Kidney glomerular epithelial cell (primary cell): ENCODE measurements at regions not wholly inside any gene's neighbourhood (a gene's known extent, or its start where the extent isn't known, plus 50 kb on each side); places are given as distances from the start of the nearest gene placed in this dataset.
A peak's percentile ranks its signal among the peaks of the same experiment; 100 is the strongest.

ENCODE experiments used
- DNase-seq: peaks from one replicate; lab custom pipeline; 2025; lab: John Stamatoyannopoulos, UW

- DNase-seq: no peak
Observed at GRCh38 chr15:94607176-94607654, 375.9 kb downstream of the MCTP2 start.

DNA sequence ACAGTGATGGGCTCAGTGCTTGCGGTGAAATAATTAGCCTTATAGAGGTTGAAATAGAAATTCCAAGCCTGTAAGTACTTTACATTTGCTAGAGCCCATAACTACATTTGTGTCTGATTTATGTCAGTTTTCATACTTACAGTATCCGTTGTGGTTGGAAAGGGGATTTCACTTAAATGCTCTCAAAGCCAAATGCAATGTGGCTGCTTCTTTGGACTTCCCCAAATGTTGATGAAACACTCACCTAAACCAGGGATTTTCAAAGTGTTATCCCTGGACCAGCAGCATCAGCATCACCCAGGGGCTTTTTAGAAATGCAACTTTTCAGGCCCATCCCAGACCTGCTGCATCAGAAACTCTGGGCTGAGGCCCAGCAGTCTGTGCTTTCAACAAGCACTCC, 378.7 kb downstream of the MCTP2 start:
- DNase-seq: no peak

DNA sequence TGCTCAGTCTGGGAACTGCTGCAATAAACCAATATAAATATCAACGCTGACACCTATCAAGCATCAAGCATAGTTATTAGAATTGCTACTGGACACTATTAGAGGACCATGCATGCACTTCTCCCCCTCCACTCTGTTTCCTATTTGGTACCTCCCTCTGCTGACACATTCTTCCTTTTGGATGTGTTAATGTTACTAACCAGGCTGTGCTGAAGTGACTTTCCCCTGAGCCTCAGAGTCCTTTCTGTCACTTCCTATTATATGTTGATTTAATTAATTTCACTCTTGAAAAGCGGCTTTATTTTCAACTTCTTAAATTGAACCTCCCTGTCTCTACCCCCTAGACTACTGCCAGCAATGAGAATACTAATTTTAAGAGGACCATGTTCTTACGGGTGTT, 379.1 kb downstream of the MCTP2 start:
- DNase-seq: no peak

- no peak for DNase-seq
Observed at GRCh38 chr15:94611656-94612055, 380.3 kb downstream of the MCTP2 start.

GRCh38 chr15:94615688-94616087, 384.3 kb downstream of the MCTP2 start:
- DNase-seq: no peak

GRCh38 chr15:94620632-94621031, 389.3 kb downstream of the MCTP2 start:
- DNase-seq: peak; percentile 42

GRCh38 chr15:94621736-94622135, 390.4 kb downstream of the MCTP2 start:
- DNase-seq: peak; percentile 92

- no peak for DNase-seq
Observed at GRCh38 chr15:94626949-94627348, 395.6 kb downstream of the MCTP2 start.

DNA sequence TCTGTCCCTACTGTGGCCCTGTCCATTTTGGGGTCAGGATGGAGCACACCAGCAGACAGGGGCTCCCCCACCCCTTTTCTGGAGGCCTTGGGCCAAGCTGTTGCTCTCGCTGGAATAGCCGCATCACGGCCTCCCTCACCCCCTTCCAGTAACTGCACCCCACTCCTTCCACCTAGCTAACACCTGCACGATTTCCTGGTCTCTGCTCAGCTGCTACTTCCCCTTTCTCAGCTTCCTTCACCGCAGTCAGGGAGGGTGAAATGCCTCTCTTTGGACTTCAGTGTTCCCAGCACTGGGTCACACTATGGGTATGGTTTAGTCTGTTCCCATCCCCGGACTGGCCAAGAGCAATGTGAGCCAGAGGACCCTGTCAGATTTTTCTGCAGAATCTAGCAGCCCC, 400.2 kb downstream of the MCTP2 start:
- no peak for DNase-seq

DNA sequence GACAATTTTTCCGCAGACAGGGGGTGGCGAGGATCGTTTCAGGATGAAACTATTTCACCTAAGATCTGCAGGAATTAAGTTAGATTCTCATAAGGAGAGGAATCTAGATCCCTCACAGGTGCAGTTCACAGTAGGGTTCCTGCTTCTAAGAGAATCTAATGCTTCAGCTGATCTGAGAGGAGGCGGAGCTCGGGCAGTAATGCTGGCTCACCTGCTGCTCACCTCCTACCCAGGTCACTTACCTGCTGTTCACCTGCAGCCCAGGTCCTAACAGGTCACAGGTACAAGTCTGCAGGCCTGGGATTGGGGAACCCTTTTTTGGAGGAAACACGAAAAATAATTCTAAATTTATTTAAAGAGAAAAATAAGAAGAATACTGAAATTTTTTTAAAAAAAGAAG, 406.8 kb downstream of the MCTP2 start:
- no peak for DNase-seq

DNA sequence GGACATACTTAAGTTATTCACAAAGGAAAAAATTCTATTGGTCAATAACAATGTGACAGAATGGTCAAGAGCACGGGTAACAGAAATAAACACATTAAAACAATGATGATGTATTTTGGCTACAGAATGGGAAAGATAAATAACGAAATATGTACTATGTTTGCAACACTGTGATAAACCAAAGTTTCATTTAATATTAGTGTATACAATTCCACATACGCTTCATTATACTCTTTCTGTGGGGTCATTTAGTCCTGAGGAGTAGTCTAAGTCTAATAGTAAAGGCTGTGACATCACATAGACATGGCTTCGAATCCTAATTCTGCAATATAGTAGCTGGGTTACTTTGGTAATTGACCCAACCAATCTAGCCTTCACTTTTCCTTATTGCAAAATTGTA, 408.3 kb downstream of the MCTP2 start:
- DNase-seq: no peak

DNA sequence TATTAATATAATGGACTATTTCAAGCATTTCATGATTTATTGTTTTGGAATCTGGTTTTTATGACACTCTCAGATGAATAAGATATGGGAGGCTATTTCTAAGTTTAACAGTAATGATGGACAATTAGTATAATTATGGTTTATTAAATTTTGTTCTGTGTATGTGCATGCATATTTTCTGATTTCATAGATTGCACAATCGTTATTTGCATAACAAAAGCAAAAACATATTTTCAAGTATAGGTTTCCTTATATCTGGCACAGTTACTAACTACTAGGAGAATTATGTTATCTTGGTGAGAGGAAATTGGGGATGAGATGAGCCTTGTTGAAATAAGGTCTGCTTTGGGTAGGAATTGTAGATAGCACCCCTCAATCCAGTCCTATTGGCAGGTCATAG, 413.1 kb downstream of the MCTP2 start:
- no peak for DNase-seq

GRCh38 chr15:94653071-94653470, 421.7 kb downstream of the MCTP2 start:
- no peak for DNase-seq

DNA sequence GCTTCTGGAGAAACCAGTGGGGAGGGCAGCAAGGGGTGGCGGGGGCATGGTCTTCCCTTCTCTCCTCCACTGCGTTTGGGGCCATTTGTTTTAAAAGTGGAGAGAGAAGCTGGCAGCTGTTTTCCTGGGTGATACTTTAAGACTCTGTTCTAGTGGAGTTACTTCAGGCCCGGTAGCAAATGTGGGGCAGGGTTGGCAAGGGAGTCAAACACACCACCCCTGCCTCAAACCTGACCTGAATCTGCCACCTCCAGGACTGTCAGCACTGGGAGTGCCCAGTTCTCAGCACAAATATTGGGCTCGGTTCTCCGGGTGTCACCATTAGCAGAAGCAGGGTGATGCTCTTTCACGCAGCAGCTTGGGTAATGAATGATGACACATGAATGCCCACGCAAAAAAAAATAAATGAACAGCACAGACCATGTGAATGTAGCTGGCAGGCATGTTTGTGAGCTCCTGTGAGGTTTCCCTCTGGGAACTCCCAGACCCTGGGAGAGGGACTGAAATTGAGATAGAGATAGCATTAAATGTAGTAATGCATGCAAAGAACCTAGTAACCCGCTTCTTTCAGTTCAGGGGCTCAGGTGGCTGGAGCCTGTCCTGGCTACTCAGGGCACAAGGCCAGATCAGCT, 424.0 kb downstream of the MCTP2 start:
- no peak for DNase-seq

- DNase-seq: no peak
Observed at GRCh38 chr15:94665676-94666441, 434.5 kb downstream of the MCTP2 start.

DNA sequence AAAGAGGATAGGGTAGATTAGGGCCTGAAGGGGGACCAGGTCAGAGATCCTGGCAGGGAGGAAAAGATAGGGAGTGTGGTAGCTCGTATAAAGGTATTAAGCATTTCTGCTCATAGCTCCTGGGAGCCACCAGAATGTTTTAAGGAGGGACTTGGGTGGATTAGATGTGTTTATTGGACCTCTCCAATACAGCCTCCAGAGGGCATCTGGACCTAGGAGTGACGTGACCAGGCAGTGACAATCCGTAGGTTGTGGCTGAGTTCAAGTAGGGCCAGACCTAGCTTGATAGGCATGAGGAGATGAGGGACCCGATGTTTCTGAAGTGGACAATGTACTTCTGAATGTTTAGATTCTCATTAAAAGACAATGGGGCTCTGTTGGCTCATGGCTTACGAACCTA, 435.2 kb downstream of the MCTP2 start:
- DNase-seq: no peak

DNA sequence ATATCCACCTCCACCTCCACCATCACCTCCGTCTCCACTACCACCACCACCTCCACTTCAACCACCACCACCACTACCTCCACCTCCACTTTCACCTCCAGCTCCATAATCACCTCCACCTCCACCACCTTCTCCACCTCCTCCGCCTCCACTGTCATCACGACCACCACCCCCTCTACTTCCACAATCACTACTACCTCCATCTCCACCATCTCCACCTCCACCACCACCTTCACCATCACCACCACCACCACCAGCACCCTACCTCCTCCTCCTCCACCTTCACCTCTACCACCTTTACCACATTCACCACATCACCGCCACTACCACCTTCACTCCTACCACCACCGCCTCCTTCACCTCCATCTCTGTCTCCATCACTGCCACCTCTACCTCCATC, 435.7 kb downstream of the MCTP2 start:
- no peak for DNase-seq

DNA sequence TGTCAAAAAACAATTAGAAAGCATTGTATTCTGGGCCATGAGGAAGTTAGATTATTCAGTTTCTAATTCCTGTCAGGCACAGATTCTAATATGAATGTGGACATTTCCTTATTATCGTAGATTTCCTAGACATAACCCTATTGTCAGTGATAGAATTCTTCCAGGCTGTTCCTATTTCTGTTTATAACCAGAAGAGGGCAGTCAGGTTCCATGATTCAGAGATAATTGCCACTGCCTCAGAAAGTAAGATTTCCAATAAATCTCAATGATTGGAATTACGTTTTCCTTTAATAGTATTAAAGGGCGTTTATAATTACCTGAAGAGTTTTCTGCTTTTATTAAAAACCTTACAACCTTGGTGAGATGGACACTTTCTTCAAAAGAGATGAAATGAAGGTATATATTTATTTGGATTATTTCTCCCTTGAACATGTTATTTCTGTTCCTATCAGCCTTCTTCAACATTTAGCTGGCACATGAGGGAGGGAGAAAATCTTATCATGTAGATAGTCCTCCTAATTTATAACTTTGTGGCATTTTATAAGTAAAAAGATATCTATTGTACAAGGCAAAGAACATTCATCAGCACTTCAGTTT, 439.2 kb downstream of the MCTP2 start:
- DNase-seq: peak; percentile 37

GRCh38 chr15:94671858-94672532, 440.6 kb downstream of the MCTP2 start:
- no peak for DNase-seq

DNA sequence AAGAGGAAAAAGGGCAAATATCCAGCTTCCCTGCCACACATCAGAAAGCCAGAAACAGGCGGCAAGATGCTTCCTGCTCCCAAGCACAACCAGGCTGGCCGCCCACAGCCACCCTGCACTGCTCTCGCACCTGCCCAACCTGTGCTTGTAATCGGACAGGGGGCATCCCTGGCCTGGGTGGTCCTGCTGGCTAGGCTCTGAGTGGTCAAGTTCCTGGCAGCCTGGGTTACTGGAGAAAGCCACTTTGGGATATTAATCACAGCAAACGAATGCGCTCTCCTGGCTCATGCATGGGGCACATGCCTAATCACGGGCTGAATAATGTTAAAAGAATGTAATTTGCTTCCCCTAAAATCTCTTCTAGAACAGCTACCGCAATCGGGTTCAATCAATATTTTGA, 442.4 kb downstream of the MCTP2 start:
- DNase-seq: no peak

- peak; percentile 32 for DNase-seq
Observed at GRCh38 chr15:94674296-94674695, 442.9 kb downstream of the MCTP2 start.

GRCh38 chr15:94677202-94677790, 445.9 kb downstream of the MCTP2 start:
- DNase-seq: no peak
